Activated T-cell treated with anti-CD3 and anti-CD28 coated beads, Interleukin-2, amount 50 U/mL, for 24 hours (primary cell): ENCODE measurements at regions not wholly inside any gene's neighbourhood (a gene's known extent, or its start where the extent isn't known, plus 50 kb on each side); places are given as distances from the start of the nearest gene placed in this dataset.

ENCODE experiments used
- DNase-seq: peaks from one replicate; pipeline ENCODE4 v3.0.0-alpha.2; 2020
- H3K27ac Mint-ChIP-seq: 2 replicates; pipeline ENCODE4 v1.8.0; 2020; ENCODE audit warnings: mild to moderate bottlenecking, mixed read lengths
- H3K27me3 Mint-ChIP-seq: 2 replicates; pipeline ENCODE4 v1.8.0; 2020; ENCODE audit warnings: mixed read lengths
- H3K36me3 Mint-ChIP-seq: 2 replicates; pipeline ENCODE4 v1.8.0; 2020; ENCODE audit warnings: low read depth, mixed read lengths
- H3K4me1 Mint-ChIP-seq: 2 replicates; pipeline ENCODE4 v1.8.0; 2020; ENCODE audit warnings: low read depth, mixed read lengths
- H3K4me3 Mint-ChIP-seq: 2 replicates; pipeline ENCODE4 v1.8.0; 2020; ENCODE audit warnings: mild to moderate bottlenecking, moderate library complexity, mixed read lengths
- H3K9me3 Mint-ChIP-seq: 2 replicates; pipeline ENCODE4 v1.8.0; 2020; ENCODE audit warnings: mixed read lengths

- Mint-ChIP-seq H3K4me1 (no peaks in the 10 kb centered on the region), H3K27ac (no peak overlapping the region), H3K4me3 (no peak overlapping the region), H3K9me3 (no peaks in the 10 kb centered on the region), H3K27me3 (peaks cover 4% of the 10 kb centered on the region), H3K36me3 (no peaks in the 10 kb centered on the region)
- DNase-seq = no peak
Observed at GRCh38 chr6:167392631-167393316, 67.9 kb downstream of the TTLL2 start.

- H3K4me3 Mint-ChIP-seq = no peak overlapping the region
- H3K27ac Mint-ChIP-seq = no peak overlapping the region
- H3K27me3 Mint-ChIP-seq = peaks cover 4% of the 10 kb centered on the region
- DNase-seq = no peak
- no peaks in the 10 kb centered on the region for H3K9me3 Mint-ChIP-seq
- H3K4me1 Mint-ChIP-seq = no peaks in the 10 kb centered on the region
- H3K36me3 Mint-ChIP-seq = no peaks in the 10 kb centered on the region
Observed at GRCh38 chr6:167393731-167394130, 68.8 kb downstream of the TTLL2 start.

GRCh38 chr6:167394339-167394738, 69.5 kb downstream of the TTLL2 start:
- Mint-ChIP-seq H3K4me3 (no peak overlapping the region), H3K27me3 (peaks cover 4% of the 10 kb centered on the region), H3K4me1 (no peaks in the 10 kb centered on the region), H3K36me3 (no peaks in the 10 kb centered on the region), H3K27ac (no peak overlapping the region), H3K9me3 (no peaks in the 10 kb centered on the region)
- no peak for DNase-seq

DNA sequence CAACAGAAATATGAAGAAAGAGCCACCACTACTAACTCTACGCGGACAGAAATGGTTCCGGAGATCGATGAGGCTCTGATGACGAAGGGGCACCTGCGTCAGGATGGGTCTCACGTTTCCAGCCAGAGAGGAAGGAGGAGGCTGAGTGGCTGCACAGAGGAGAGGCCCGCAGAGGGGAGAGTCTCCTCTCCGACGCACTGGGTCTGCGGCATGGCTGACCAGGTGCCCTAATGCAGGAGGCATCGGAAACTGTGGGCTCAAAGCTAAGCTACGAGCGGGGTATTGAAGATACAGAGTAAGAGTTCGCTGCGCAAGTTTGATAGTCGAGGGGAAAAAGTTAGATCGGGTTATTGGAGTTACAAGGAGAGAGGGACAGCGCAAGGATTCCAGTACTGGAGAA, 69.9 kb downstream of the TTLL2 start:
- H3K4me1 Mint-ChIP-seq = no peaks in the 10 kb centered on the region
- H3K27me3 Mint-ChIP-seq = peaks cover 5% of the 10 kb centered on the region
- H3K9me3 Mint-ChIP-seq = no peaks in the 10 kb centered on the region
- no peak overlapping the region for H3K4me3 Mint-ChIP-seq
- no peak for DNase-seq
- no peak overlapping the region for H3K27ac Mint-ChIP-seq
- H3K36me3 Mint-ChIP-seq = no peaks in the 10 kb centered on the region

DNA sequence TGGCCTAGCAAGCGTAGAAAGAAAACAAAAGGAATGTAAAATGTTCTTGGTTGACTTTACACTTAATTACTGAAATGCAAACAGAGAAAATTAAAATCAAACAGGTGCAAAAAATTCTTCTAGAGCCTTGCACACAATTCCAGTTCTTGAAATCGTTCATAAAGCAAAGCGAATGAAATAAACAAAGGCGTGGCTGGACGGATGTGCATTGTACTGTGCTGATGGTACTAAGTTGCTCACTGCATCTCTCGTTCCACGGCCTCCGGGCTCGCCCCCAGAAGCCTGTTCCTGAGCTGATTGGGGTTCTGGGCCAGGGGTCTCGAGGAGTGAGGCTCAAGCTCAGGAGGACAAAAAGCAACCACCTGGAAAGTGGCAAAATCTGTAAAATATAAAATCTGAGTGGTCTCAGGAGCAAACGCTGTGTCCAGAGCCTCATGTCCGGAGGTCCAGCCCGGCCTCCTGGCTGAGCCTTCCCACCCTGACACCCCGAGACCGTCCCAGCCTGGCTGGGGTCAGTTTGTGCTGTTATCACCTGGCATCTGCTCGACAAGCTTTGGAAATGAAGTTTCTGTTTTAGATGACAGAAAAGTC, 71.3 kb downstream of the TTLL2 start:
- Mint-ChIP-seq H3K4me1 (no peaks in the 10 kb centered on the region), H3K4me3 (no peak overlapping the region), H3K36me3 (no peaks in the 10 kb centered on the region), H3K9me3 (no peaks in the 10 kb centered on the region), H3K27ac (no peak overlapping the region), H3K27me3 (peaks cover 8% of the 10 kb centered on the region)
- DNase-seq = no peak

DNA sequence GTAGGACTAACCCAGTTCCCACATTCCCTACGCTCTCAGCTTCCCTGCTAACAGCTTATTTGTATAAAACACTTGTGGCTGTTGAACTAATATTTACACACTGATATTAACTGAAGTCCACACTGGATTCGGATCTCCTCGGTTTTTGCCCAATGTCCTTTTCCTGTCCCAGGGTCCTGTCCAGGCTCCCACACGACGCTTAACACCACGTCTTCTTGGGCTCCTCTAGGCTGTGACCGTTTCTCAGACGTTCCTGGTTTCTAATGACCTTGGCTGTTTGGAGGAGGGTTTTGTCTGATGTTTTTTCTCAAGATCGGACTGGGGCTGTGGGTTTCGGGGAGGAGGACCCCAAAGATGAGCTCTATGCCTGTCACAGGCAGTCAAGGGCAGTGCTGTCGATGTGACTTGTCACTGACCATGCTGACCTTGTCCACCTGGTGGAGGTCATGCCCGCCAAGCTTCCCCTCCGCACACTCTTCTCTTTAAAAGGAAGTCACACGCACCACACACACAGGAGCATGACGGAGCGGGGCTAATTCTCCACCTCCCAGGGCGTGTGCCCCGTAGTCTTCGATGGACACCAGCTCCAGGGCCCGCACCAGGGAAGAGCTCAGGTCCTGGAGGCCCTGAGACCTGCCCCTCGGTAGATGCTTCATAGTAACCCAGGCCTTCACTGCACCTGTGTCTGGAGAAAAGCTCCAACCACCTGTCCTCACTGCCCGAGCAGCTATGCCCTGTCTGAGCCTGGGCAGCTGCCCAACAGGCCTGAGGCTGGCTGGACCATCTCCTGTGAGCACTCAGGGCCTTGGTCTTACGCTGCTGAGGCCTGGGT, 72.0 kb downstream of the TTLL2 start:
- Mint-ChIP-seq H3K27me3 (peaks cover 12% of the 10 kb centered on the region), H3K9me3 (no peaks in the 10 kb centered on the region), H3K36me3 (no peaks in the 10 kb centered on the region), H3K27ac (no peak overlapping the region), H3K4me1 (no peaks in the 10 kb centered on the region), H3K4me3 (no peak overlapping the region)
- no peak for DNase-seq

DNA sequence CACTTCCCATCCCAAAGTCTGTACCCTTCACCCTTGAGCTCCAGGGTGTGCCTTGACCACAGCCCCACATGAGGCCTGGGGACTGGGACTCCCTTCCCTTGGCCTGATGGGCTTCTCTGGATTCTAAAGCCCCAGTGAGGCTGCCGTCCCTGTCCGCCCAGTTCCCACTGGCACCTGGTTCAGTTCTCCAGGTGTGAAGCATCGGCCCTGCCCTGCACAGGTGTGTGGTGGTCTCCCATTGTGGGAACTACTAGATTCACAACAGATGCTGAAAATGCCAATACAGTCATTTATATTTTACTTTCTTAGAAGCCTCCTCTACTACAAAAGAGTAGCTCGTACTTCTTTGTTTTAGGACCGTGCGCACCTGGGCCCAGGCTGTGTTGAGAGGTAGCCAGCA, 72.8 kb downstream of the TTLL2 start:
- no peaks in the 10 kb centered on the region for H3K36me3 Mint-ChIP-seq
- H3K9me3 Mint-ChIP-seq = no peaks in the 10 kb centered on the region
- no peak for DNase-seq
- H3K4me3 Mint-ChIP-seq = no peak overlapping the region
- no peak overlapping the region for H3K27ac Mint-ChIP-seq
- no peaks in the 10 kb centered on the region for H3K4me1 Mint-ChIP-seq
- peaks cover 15% of the 10 kb centered on the region for H3K27me3 Mint-ChIP-seq

DNA sequence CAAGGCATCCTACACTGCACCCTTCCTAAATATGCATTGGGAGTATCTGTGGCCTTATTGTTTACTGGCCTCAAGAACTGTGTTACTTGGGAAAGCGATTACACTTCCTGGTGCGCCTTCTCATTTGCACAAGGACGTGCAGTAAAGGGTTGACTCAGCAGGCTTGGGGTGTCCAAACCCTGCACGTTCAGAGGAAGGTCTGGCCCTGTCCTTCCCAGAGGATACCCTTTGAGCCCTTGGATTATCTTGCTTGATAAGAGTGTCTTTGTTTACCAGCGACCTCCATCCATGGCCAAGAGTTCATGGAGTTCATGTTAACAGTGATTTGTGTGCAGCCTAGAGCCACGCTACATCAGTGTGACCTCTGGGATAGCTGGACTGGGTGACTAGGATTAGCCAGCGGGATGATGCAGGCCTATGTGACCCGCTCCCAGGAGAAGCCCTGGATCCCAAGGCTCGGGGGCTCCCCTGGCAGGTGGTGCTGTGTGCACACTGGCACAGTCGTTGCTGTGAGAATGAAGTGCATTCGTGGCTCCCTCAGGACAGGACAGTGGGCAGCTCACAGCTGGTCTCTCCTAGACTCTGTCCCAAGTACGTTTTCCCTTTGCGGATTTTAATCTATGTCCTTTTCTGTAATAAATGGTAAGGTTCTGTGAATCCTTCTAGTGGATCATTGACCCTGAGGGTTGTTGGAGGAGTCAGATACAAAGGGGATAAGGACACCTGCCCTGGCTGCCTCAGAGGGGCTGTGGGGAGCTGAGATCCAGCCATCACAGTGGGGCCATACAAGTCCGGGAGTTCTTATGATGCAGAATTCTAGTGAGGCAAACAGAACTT, 73.5 kb downstream of the TTLL2 start:
- Mint-ChIP-seq H3K4me1 (no peaks in the 10 kb centered on the region), H3K9me3 (no peaks in the 10 kb centered on the region), H3K4me3 (no peak overlapping the region), H3K27me3 (peaks cover 13% of the 10 kb centered on the region), H3K36me3 (no peaks in the 10 kb centered on the region), H3K27ac (no peak overlapping the region)
- DNase-seq = no peak

- no peak overlapping the region for H3K27ac Mint-ChIP-seq
- peaks cover 11% of the 10 kb centered on the region for H3K27me3 Mint-ChIP-seq
- H3K9me3 Mint-ChIP-seq = no peaks in the 10 kb centered on the region
- no peaks in the 10 kb centered on the region for H3K4me1 Mint-ChIP-seq
- no peak overlapping the region for H3K4me3 Mint-ChIP-seq
- DNase-seq = no peak
- no peaks in the 10 kb centered on the region for H3K36me3 Mint-ChIP-seq
Observed at GRCh38 chr6:167399051-167399387, 74.1 kb downstream of the TTLL2 start.

GRCh38 chr6:167399599-167399998, 74.7 kb downstream of the TTLL2 start:
- Mint-ChIP-seq H3K4me3 (no peak overlapping the region), H3K27ac (no peak overlapping the region), H3K4me1 (no peaks in the 10 kb centered on the region), H3K9me3 (no peaks in the 10 kb centered on the region), H3K27me3 (peaks cover 11% of the 10 kb centered on the region), H3K36me3 (no peaks in the 10 kb centered on the region)
- no peak for DNase-seq

- no peaks in the 10 kb centered on the region for H3K4me1 Mint-ChIP-seq
- peaks cover 13% of the 10 kb centered on the region for H3K27me3 Mint-ChIP-seq
- no peak overlapping the region for H3K4me3 Mint-ChIP-seq
- H3K36me3 Mint-ChIP-seq = no peaks in the 10 kb centered on the region
- no peaks in the 10 kb centered on the region for H3K9me3 Mint-ChIP-seq
- DNase-seq = no peak
- no peak overlapping the region for H3K27ac Mint-ChIP-seq
Observed at GRCh38 chr6:167400482-167401138, 75.7 kb downstream of the TTLL2 start.

GRCh38 chr6:167401525-167402194, 76.8 kb downstream of the TTLL2 start:
- DNase-seq = no peak
- Mint-ChIP-seq H3K4me3 (no peak overlapping the region), H3K27ac (no peak overlapping the region), H3K9me3 (no peaks in the 10 kb centered on the region), H3K4me1 (no peaks in the 10 kb centered on the region), H3K36me3 (no peaks in the 10 kb centered on the region), H3K27me3 (peaks cover 19% of the 10 kb centered on the region)

DNA sequence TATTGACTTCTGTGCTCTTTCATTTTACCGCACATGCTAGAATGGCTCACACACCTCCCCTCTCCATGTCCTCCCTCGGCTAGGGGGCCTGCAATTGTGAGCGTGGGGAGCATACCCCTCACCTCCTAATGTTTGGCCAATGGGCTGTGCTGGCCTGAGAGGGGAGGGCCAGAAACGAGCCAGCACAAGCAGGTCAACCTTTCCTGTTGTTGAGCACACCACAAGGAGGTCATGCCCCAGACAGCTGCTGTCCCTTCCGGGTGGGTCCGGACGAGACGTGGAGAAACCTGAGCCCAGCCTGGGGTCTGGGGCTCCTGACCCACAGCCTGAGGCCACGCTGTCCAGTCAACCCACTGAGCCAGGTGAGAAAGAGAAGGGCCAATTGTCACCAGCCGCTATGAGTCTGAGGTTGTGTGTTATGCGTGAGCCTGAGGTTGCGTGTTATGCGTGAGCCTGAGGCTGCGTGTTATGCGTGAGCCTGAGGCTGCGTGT, 77.4 kb downstream of the TTLL2 start:
- Mint-ChIP-seq H3K4me3 (no peak overlapping the region), H3K4me1 (no peaks in the 10 kb centered on the region), H3K27ac (no peak overlapping the region), H3K27me3 (peaks cover 19% of the 10 kb centered on the region), H3K36me3 (no peaks in the 10 kb centered on the region), H3K9me3 (no peaks in the 10 kb centered on the region)
- no peak for DNase-seq
